Stimulated activated CD4-positive, alpha-beta T cell treated with anti-CD3 and anti-CD28 coated beads, Interleukin-12 subunit alpha, Interleukin-12 subunit beta, amount 100 ng/mL, for 48 hours (primary cell): ENCODE measurements at regions not wholly inside any gene's neighbourhood (a gene's known extent, or its start where the extent isn't known, plus 50 kb on each side); places are given as distances from the start of the nearest gene placed in this dataset.

ENCODE experiments used
- DNase-seq, 3 donors: peaks; one replicate each; pipeline ENCODE4 v3.0.0-alpha.2; 2020; ENCODE audit warnings: low read depth in 2 of 3, low spot score in 1 of 3

GRCh38 chr14:61623927-61624326 lies 71.4 kb upstream of the HIF1A start:
- DNase-seq, result no peak

- DNase-seq, result no peak
Measured at GRCh38 chr14:61625165-61625564, 70.1 kb upstream of the HIF1A start.

- no peak for DNase-seq
Measured at GRCh38 chr14:61627612-61628011, 67.7 kb upstream of the HIF1A start.

DNA sequence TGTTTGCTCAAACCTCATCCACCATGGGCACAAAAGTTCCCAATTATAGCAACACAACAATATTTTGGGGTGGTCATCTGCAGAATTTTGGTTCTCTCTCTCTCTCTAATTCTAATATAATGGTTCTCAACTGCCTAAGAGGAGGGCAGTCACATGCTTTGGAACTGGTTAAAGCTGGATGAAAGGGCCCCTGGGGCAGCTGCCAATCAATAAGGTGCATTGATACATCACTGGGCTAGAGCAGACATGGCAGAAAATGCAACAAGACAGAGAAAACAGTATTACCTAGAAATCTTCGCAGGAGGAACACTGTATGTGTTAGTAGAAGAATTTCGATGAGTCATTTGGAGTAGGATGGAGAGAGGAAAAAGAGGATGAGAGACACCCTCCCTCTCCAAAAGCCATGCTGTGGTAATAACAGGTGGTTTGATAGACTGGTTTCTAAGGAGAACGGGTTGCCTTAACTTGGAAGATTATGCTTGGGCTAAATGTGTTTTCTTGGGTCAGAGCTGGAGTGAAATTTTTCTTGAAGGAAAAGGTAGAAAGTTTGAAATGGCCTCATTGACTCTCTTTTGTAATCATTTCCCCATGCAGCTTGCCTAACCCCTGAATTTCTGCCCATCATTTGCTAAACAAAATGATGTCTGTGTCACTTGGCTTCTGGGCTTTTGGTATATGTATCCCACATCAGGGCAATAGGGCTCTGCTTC lies 67.1 kb upstream of the HIF1A start:
- DNase-seq, result no peak

- no peak for DNase-seq
Measured at GRCh38 chr14:61630399-61631044, 64.8 kb upstream of the HIF1A start.

DNA sequence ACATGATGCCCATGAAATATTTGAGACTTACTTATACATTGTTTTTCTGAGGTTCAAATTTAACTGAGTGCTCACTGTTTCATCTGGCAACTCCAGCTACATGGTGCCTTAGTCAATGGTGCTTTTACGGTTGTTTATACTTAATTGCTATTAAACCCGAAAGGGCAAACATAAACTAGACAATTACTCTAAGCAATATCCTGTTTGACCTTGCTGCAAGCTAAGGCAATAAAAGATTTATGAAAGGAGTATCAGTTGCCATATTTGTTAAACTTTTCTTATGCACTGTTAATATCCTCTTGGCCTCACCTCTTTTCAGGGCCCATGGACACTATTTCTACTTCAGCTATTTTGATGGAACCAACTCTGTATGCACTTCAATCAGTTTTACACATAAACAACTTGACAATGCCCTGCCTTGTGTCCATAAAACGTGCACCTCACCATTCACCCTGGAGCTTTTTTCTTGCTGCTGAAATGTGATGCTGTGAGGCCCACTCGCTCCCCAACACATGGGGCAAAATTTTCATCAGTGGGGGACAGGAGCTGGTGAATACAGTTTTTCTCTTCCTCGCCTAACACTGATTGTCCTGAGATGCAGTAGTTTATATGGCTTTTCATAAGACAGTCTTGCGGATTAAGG lies 64.1 kb upstream of the HIF1A start:
- DNase-seq, result no peak

- no peak for DNase-seq
Measured at GRCh38 chr14:61632401-61632800, 62.9 kb upstream of the HIF1A start.

DNA sequence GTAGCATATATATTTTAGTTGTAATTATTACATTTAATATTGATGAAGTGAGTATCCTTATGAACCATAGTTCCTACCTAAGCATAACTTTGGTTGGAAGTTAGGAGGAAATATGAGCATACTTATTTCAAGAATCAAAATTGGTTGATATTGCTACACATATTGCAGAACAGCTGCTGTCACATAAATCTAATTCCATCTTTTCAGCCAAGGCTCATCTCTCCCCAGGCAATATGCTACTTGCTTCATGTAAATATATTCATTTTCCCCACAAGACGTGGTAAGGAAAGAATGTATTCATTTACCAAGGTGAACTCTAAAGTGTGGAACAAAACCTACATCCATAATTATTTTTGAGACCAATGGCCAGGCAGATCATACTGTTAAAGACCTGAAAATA lies 62.5 kb upstream of the HIF1A start:
- DNase-seq, result no peak

DNA sequence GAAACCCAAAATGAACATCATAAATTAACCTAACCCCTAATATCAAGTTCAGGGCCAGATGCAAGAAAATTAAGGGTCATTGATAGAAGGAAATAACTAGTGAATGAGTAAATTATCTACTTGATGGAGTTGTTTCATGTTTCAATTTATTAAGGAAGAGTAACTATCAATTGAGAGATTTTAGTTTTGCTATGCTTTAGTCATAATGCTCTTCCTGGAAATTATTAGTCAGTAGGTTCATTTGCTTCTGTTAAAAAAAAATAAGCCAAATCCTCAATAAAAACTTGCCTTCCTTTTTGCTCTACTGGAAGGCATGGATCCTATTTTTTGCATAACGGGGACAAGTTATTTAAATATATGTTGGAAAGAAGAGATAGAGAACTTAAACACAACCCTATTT lies 59.0 kb upstream of the HIF1A start:
- no peak for DNase-seq

DNA sequence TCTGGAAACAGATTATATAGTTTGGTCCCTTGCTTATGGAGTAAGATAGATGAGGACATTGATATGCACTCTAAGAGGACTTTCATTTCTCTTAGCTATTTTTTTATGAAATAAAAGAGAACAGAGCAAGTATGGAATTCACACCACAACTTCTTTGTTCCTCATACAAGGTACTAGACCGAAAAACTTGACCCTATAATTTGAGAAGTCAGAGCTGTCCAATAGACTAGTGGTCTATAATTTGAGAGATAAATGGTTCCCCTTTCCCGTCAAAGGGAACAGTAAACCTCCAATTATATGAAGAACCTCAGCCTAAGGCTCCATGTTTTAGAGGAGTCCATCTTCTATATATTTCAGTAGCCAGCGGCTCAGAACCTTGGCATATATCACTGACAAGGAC lies 58.5 kb upstream of the HIF1A start:
- DNase-seq, result no peak

GRCh38 chr14:61638595-61639387 lies 56.5 kb upstream of the HIF1A start:
- DNase-seq, result no peak

DNA sequence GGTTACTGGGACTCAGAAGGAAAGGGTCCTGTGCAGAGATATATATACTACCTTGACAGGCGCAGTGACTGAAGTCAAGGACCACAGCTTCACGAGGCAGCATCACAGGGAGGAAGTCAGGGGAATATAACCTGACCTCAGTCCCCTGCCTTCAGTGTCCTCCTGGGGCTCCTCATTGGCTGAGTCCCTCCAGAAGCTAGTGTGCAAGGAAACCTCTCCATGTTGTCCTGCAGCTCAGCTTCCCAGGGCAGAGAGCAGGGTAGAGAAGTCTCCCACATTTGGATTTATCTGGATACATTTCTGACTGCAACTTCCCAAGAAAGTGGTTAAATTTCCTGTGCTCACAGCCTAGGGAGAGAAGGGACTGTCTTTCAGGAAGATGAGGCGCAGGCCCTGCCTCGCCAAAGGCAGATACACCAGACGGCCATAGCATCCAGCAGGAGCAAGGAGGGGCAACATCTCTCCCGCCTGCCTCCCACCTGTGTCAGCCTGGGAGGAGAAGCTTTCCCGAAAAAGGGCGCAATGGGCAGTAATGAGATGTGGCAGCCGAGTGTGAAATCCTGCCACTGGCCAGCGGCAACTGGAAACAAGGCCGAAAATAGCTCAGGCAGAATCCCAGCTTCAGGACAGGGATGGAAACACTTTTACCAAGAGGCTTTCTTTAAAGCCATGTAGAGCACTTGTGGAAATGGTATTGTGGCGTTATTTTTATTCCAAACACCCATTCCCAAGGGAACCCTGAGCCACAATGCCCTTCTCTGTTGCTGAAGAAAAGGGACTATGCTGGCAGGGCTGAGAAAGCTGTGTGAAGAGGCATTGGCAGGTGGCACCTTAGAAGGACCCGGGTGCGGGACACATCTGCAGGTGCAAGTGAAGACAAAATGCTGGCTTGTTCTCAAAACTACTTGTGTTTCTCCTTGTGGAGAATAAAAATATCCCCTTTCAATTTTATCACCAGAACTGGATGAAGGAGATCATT lies 54.9 kb upstream of the HIF1A start:
- DNase-seq, result no peak

DNA sequence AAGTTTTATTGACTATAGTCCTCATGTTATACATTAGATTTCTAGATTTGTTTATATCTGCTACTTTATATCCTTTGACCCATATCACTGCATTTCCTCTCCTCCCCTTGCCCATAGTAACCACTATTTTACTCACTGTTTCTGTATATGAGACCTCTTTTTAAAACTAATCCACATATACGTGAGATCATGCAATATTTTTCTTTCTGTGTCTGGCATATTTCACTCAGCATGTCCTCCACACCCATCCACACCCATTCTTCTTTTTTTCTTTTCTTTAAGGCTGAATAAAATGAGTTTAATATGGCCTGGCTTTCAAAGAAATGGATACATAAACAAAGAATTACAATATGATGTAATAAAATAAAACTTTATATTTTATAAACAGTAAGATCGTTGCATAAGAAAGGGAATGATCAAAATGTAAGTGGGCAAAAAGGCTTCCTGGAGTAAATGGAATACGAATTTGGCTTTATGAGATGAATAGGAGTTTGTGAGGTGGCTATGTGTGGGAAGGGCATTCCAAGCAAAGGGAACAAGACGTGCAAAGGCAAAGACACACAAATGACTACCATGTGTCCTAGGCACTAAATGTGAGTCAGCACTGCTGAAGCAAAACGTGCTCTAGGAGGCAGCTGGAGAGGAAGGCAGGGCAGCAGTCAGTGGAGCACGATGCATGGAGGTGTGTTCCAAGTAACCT lies 53.2 kb upstream of the HIF1A start:
- DNase-seq, result no peak

GRCh38 chr14:61642614-61642982 lies 52.7 kb upstream of the HIF1A start:
- DNase-seq, result no peak

GRCh38 chr14:61643555-61643954 lies 51.8 kb upstream of the HIF1A start:
- no peak for DNase-seq

DNA sequence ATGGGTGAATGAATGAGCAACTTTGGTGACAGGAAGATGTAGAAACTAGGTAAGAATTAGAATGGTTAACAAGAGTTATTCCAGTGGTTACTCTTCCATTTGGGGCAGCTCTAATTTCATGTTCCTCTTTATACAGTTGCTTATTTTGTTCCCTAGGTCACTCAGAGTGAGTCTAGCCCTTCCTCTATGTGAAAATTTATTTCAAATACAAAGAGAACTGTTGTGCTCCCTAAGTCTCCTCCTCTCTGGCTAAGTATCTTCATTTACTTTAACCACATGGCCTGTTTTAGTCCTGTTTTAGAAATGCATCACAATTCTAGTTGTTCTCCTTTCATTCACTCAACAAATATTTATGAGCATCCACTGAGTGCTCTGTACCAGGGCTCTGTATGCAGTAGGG lies 51.1 kb upstream of the HIF1A start:
- DNase-seq, result no peak

DNA sequence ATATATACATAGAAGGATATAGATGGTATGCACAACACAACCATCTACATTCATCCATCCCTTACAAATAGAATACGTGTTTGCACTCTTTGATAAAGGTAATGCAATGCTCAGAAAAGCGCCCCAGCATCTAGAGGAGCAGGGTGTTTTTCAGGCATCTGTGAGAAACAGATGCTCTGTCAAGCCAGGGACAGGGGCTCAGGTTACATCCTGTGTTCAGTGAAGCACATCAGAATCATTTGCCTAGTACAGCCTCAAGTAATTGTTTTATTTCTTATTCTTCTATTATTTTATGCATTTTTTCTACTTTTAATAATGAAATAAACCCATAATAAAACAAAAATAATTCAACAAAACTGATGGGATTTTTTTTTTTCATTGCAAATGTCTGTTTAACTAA lies 50.5 kb upstream of the HIF1A start:
- DNase-seq, result no peak

DNA sequence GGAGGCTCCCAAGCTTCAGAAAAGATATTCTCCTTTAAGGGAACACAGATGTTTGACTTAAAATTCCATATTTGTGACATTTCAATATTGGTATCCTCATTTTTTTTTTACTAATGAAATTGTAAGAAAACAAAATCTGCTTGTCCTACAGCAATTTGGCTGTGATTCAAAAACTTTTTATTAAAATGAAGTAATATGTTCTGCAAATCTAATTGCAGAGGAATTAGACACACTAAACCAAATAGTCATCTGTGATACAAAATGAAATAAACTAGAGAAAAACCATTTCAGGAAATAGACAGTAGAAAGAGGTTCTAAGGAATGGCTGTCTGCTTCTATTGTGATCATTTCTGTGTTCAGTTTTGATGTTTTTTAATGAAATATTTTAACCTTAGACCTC lies 50.1 kb upstream of the HIF1A start:
- no peak for DNase-seq
